ENCODE measurements at regions not wholly inside any gene's neighbourhood (a gene's known extent, or its start where the extent isn't known, plus 50 kb on each side); places are given as distances from the start of the nearest gene placed in this dataset.
"Not testable (repeated sequence)": the region's sequence is repeated elsewhere in the genome, so short reads cannot be mapped to it uniquely, and the experiment has no call there.

DNA sequence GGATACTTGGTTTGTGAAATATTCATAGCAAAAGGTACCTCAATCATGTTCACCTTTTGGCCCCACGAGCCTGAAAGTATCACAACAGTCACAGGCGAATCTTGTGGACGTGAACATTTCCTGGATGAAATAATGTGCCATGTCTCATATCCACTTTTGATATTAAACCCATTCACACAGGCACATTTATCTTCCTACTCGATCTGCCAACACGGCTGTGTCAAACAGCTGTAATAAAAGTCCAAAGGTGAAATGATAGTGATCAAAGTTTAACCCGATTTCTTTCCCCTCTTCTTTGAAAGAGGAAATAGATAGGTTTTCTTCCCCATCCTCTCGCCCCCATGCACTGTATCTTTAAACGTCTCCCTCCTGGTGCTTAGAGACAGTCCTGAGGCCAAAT lies 191.2 kb upstream of the PROX1 start:
- no peak for DNase-seq (ENCODE audit: low read depth, low spot score)
- Histone ChIP-seq H3K27ac (ENCODE audit: low read length) (no peak overlapping the region), H3K4me3 (ENCODE audit: low read depth in 2 of 2, low read length in 2 of 2) (no peak overlapping the region), H3K27me3 (ENCODE audit: control insufficient read depth, insufficient read depth, low read length) (no peaks in the 10 kb centered on the region), H3K36me3 (ENCODE audit: control insufficient read depth, insufficient read depth, low read length) (no peaks in the 10 kb centered on the region), H3K9me3 (ENCODE audit: control insufficient read depth, insufficient read depth, low read depth, low read length) (no peaks in the 10 kb centered on the region), H3K4me1 (ENCODE audit: control insufficient read depth, insufficient read depth, low read length) (no peaks in the 10 kb centered on the region)
- ATAC-seq, result no peak
- POLR2A ChIA-PET, result no interaction called here
- CTCF ChIA-PET, result no interaction called here
- TF ChIP-seq, protein P1, sequence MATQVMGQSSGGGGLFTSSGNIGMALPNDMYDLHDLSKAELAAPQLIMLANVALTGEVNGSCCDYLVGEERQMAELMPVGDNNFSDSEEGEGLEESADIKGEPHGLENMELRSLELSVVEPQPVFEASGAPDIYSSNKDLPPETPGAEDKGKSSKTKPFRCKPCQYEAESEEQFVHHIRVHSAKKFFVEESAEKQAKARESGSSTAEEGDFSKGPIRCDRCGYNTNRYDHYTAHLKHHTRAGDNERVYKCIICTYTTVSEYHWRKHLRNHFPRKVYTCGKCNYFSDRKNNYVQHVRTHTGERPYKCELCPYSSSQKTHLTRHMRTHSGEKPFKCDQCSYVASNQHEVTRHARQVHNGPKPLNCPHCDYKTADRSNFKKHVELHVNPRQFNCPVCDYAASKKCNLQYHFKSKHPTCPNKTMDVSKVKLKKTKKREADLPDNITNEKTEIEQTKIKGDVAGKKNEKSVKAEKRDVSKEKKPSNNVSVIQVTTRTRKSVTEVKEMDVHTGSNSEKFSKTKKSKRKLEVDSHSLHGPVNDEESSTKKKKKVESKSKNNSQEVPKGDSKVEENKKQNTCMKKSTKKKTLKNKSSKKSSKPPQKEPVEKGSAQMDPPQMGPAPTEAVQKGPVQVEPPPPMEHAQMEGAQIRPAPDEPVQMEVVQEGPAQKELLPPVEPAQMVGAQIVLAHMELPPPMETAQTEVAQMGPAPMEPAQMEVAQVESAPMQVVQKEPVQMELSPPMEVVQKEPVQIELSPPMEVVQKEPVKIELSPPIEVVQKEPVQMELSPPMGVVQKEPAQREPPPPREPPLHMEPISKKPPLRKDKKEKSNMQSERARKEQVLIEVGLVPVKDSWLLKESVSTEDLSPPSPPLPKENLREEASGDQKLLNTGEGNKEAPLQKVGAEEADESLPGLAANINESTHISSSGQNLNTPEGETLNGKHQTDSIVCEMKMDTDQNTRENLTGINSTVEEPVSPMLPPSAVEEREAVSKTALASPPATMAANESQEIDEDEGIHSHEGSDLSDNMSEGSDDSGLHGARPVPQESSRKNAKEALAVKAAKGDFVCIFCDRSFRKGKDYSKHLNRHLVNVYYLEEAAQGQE (IDR thresholded peaks at IDR 0.05; ENCODE audit: insufficient read depth in 1 of 2, low read depth in 2 of 2, low read length in 1 of 2), result no peak
- intact Hi-C loops (cut with micrococcal nuclease; ENCODE audit: unreplicated experiment), result no loop called here
- BruUV-seq (replicated peaks), result no TSS peak
- in situ Hi-C loops (cut with HindIII; ENCODE audit: low pct_unique_long_range_greater_than_20kb, low sequenced_read_pairs), result no loop called here

DNA sequence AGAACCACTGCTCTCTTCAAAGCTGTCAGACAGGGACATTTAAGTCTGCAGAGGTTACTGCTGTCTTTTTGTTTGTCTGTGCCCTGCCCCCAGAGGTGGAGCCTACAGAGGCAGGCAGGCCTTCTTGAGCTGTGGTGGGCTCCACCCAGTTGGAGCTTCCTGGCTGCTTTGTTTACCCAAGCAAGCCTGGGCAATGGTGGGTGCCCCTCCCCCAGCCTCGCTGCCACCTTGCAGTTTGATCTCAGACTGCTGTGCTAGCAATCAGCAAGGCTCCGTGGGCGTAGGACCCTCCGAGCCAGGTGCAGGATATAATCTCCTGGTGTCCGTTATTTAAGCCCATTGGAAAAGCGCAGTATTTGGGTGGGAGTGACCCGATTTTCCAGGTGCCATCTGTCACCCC lies 179.5 kb upstream of the PROX1 start:
- H3K27me3 ChIP-seq (ENCODE audit: control insufficient read depth, insufficient read depth, low read length); H3K36me3 ChIP-seq (ENCODE audit: control insufficient read depth, insufficient read depth, low read length); H3K27ac ChIP-seq (ENCODE audit: low read length); H3K9me3 ChIP-seq (ENCODE audit: control insufficient read depth, insufficient read depth, low read depth, low read length); BruUV-seq (replicated peaks); H3K4me3 ChIP-seq (ENCODE audit: low read depth in 2 of 2, low read length in 2 of 2); CTCF ChIA-PET; ATAC-seq; in situ Hi-C loops (cut with HindIII; ENCODE audit: low pct_unique_long_range_greater_than_20kb, low sequenced_read_pairs); intact Hi-C loops (cut with micrococcal nuclease; ENCODE audit: unreplicated experiment); H3K4me1 ChIP-seq (ENCODE audit: control insufficient read depth, insufficient read depth, low read length); DNase-seq (ENCODE audit: low read depth, low spot score); POLR2A ChIA-PET: not testable (repeated sequence)

DNA sequence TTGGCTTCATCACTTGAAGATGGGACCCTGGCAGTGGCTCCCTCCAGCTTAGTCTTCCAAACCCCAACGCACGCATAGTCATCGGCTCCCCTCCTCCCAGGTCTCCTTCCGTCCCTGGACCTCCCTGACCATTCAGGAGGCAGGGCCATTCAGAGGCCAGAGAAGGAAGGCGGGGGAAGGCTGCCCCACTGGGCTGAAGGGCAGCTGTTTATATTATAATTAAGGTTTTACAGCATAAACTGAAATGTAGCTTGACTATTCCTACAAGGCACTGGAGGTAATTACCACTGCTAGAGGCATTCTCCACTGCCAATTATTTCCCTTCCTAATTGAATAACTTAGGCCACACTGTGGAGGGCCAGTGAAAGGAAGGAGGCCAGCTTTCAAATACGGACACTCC lies 170.6 kb upstream of the PROX1 start:
- peaks cover 6% of the 10 kb centered on the region; the same call in 1 of the 2 replicates for H3K27me3 ChIP-seq (ENCODE audit: control insufficient read depth, insufficient read depth, low read length)
- no peak for DNase-seq (ENCODE audit: low read depth, low spot score)
- no TSS peak for BruUV-seq (replicated peaks)
- H3K4me3 ChIP-seq (ENCODE audit: low read depth in 2 of 2, low read length in 2 of 2), result no peak overlapping the region
- POLR2A ChIA-PET, result no interaction called here
- intact Hi-C loops (cut with micrococcal nuclease; ENCODE audit: unreplicated experiment), result no loop called here
- CTCF ChIA-PET, result no interaction called here
- H3K27ac ChIP-seq (ENCODE audit: low read length), result no peak overlapping the region
- H3K4me1 ChIP-seq (ENCODE audit: control insufficient read depth, insufficient read depth, low read length), result no peaks in the 10 kb centered on the region
- H3K9me3 ChIP-seq (ENCODE audit: control insufficient read depth, insufficient read depth, low read depth, low read length), result no peaks in the 10 kb centered on the region
- no peaks in the 10 kb centered on the region for H3K36me3 ChIP-seq (ENCODE audit: control insufficient read depth, insufficient read depth, low read length)
- TF ChIP-seq TCF7L2 (IDR thresholded peaks at IDR 0.05; ENCODE audit: low read depth, low read length) (no peak), SIN3A (IDR thresholded peaks at IDR 0.05; ENCODE audit: borderline replicate concordance, insufficient read depth, low read depth, low read length) (no peak), POLR2AphosphoS5 (IDR thresholded peaks at IDR 0.05; ENCODE audit: low read depth, low read length) (no peak)
- TF ChIP-seq, protein P2, sequence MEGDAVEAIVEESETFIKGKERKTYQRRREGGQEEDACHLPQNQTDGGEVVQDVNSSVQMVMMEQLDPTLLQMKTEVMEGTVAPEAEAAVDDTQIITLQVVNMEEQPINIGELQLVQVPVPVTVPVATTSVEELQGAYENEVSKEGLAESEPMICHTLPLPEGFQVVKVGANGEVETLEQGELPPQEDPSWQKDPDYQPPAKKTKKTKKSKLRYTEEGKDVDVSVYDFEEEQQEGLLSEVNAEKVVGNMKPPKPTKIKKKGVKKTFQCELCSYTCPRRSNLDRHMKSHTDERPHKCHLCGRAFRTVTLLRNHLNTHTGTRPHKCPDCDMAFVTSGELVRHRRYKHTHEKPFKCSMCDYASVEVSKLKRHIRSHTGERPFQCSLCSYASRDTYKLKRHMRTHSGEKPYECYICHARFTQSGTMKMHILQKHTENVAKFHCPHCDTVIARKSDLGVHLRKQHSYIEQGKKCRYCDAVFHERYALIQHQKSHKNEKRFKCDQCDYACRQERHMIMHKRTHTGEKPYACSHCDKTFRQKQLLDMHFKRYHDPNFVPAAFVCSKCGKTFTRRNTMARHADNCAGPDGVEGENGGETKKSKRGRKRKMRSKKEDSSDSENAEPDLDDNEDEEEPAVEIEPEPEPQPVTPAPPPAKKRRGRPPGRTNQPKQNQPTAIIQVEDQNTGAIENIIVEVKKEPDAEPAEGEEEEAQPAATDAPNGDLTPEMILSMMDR (IDR thresholded peaks at IDR 0.05), result no peak
- TF ChIP-seq, protein P1 (IDR thresholded peaks at IDR 0.05; ENCODE audit: insufficient read depth in 1 of 2, low read depth in 2 of 2, low read length in 1 of 2), result no peak
- in situ Hi-C loops (cut with HindIII; ENCODE audit: low pct_unique_long_range_greater_than_20kb, low sequenced_read_pairs), result no loop called here
- no peak for ATAC-seq

All from Panc1 (cell line).